ENCODE measurements at regions not wholly inside any gene's neighbourhood (a gene's known extent, or its start where the extent isn't known, plus 50 kb on each side); places are given as distances from the start of the nearest gene placed in this dataset.
"Not testable (repeated sequence)": the region's sequence is repeated elsewhere in the genome, so short reads cannot be mapped to it uniquely, and the experiment has no call there.

- peaks cover 8 to 11% (median 10%) of the 10 kb centered on the region in 3 experiments for H3K36me3 Mint-ChIP-seq (ENCODE audit: insufficient read depth in 1 of 3, low read depth in 3 of 3)
- not testable (repeated sequence) for H2AFZ ChIP-seq (ENCODE audit: low read length); H3K18ac ChIP-seq (ENCODE audit: insufficient read length, low read depth, low read length); H4K8ac ChIP-seq (replicated peaks; ENCODE audit: insufficient read length, low read depth, low read length); H3K56ac ChIP-seq (ENCODE audit: insufficient read length, low read depth, low read length); H2BK12ac ChIP-seq (ENCODE audit: insufficient read length, low read depth, low read length); H3T11ph ChIP-seq (ENCODE audit: low read length); H2BK120ac ChIP-seq (ENCODE audit: low read depth, low read length, poor library complexity, severe bottlenecking); DNase-seq; H3K79me1 ChIP-seq (ENCODE audit: insufficient read depth, low read depth, low read length, poor library complexity, severe bottlenecking); H2BK20ac ChIP-seq (ENCODE audit: low read depth, low read length, poor library complexity, severe bottlenecking); H3K27ac Mint-ChIP-seq; H3K23ac ChIP-seq (ENCODE audit: insufficient read length, low read depth, low read length); H4K20me1 ChIP-seq (ENCODE audit: control insufficient read depth, insufficient read depth, insufficient read length); H3K23me2 ChIP-seq (ENCODE audit: insufficient read length, low read depth, low read length, poor library complexity, severe bottlenecking); H3K4me1 ChIP-seq (ENCODE audit: insufficient read depth, low read length); H4K91ac ChIP-seq (ENCODE audit: insufficient read length, low read depth, low read length); H2BK15ac ChIP-seq (ENCODE audit: low read depth, low read length); H3K4ac ChIP-seq (ENCODE audit: low read depth, low read length); H3K14ac ChIP-seq (ENCODE audit: insufficient read depth, low read length); H3K79me2 ChIP-seq (ENCODE audit: insufficient read depth, low read length); H3K4me2 ChIP-seq (ENCODE audit: insufficient read depth, insufficient read length, low read length); H2BK5ac ChIP-seq (ENCODE audit: insufficient read length, low read length); H2AK5ac ChIP-seq (ENCODE audit: insufficient read length, low read length); H3K4me1 Mint-ChIP-seq; H3K27me3 ChIP-seq (ENCODE audit: insufficient read depth, low read length); H3K27ac ChIP-seq (ENCODE audit: insufficient read length, low read depth, low read length); H4K5ac ChIP-seq (ENCODE audit: insufficient read length, low read depth, low read length); H3K9ac ChIP-seq (ENCODE audit: extremely low read depth, insufficient read length, low read length)
- peaks cover 16% of the 10 kb centered on the region for H3K9me3 ChIP-seq (ENCODE audit: control insufficient read depth, low read depth, low read length)
- peaks cover 40% of the 10 kb centered on the region for H3K27me3 Mint-ChIP-seq (ENCODE audit: low read depth)
- H3K9me3 Mint-ChIP-seq = peaks cover 34 to 44% of the 10 kb centered on the region in 2 experiments
- WGBS (ENCODE audit: extremely low coverage, insufficient read length, low lambda C conversion rate) = 100% methylated on average over 1 of the region's 8 CpGs
- H3K4me3 Mint-ChIP-seq = peak overlapping the region in 1 of 2 experiments; percentile 2; a peak in 2 of 5 replicates
Measured at GRCh38 chr9:63823375-63824201, 1461.4 kb downstream of the FOXD4L5 start.

- H3K9ac ChIP-seq (ENCODE audit: extremely low read depth, insufficient read length, low read length); H4K91ac ChIP-seq (ENCODE audit: insufficient read length, low read depth, low read length); H3K23me2 ChIP-seq (ENCODE audit: insufficient read length, low read depth, low read length, poor library complexity, severe bottlenecking); H4K5ac ChIP-seq (ENCODE audit: insufficient read length, low read depth, low read length); H2BK15ac ChIP-seq (ENCODE audit: low read depth, low read length); H3K4me1 ChIP-seq (ENCODE audit: insufficient read depth, low read length); H3K56ac ChIP-seq (ENCODE audit: insufficient read length, low read depth, low read length); H3K27ac Mint-ChIP-seq; H3K4me1 Mint-ChIP-seq; H3K4me2 ChIP-seq (ENCODE audit: insufficient read depth, insufficient read length, low read length); DNase-seq; H3K79me1 ChIP-seq (ENCODE audit: insufficient read depth, low read depth, low read length, poor library complexity, severe bottlenecking); H3K4ac ChIP-seq (ENCODE audit: low read depth, low read length); H2BK20ac ChIP-seq (ENCODE audit: low read depth, low read length, poor library complexity, severe bottlenecking); H4K20me1 ChIP-seq (ENCODE audit: control insufficient read depth, insufficient read depth, insufficient read length); H4K8ac ChIP-seq (replicated peaks; ENCODE audit: insufficient read length, low read depth, low read length); H3K23ac ChIP-seq (ENCODE audit: insufficient read length, low read depth, low read length); H2AK5ac ChIP-seq (ENCODE audit: insufficient read length, low read length); H2BK120ac ChIP-seq (ENCODE audit: low read depth, low read length, poor library complexity, severe bottlenecking); H2BK12ac ChIP-seq (ENCODE audit: insufficient read length, low read depth, low read length); H3K27me3 ChIP-seq (ENCODE audit: insufficient read depth, low read length); H3K79me2 ChIP-seq (ENCODE audit: insufficient read depth, low read length); H2AFZ ChIP-seq (ENCODE audit: low read length); H3T11ph ChIP-seq (ENCODE audit: low read length); H3K14ac ChIP-seq (ENCODE audit: insufficient read depth, low read length); H2BK5ac ChIP-seq (ENCODE audit: insufficient read length, low read length); H3K18ac ChIP-seq (ENCODE audit: insufficient read length, low read depth, low read length); H3K27ac ChIP-seq (ENCODE audit: insufficient read length, low read depth, low read length): not testable (repeated sequence)
- H3K27me3 Mint-ChIP-seq (ENCODE audit: low read depth) = peaks cover 47% of the 10 kb centered on the region
- no CpG with 5 or more reads among the region's 6 CpGs for WGBS (ENCODE audit: extremely low coverage, insufficient read length, low lambda C conversion rate)
- H3K36me3 Mint-ChIP-seq (ENCODE audit: insufficient read depth in 1 of 3, low read depth in 3 of 3) = peaks cover 12 to 15% (median 12%) of the 10 kb centered on the region in 3 experiments
- peaks cover 21% of the 10 kb centered on the region for H3K9me3 ChIP-seq (ENCODE audit: control insufficient read depth, low read depth, low read length)
- H3K9me3 Mint-ChIP-seq = peaks cover 37 to 46% of the 10 kb centered on the region in 2 experiments
- H3K4me3 Mint-ChIP-seq = peak overlapping the region in 1 of 2 experiments; percentile 1; a peak in 1 of 5 replicates
Measured at GRCh38 chr9:63822615-63823374, 1462.2 kb downstream of the FOXD4L5 start.
